Neural cell (in vitro differentiated cells): ENCODE measurements at regions not wholly inside any gene's neighbourhood (a gene's known extent, or its start where the extent isn't known, plus 50 kb on each side); places are given as distances from the start of the nearest gene placed in this dataset.
"Not testable (repeated sequence)": the region's sequence is repeated elsewhere in the genome, so short reads cannot be mapped to it uniquely, and the experiment has no call there.

Experiments used
- CTCF ChIP-seq: fragments of 450-650 bp; IDR thresholded peaks from 2 replicates; pipeline ENCODE4 v1.5.1; 2014; ENCODE audit warnings: antibody characterized with exemption, mild to moderate bottlenecking, moderate library complexity; ENCODE audit not compliant: poor library complexity, severe bottlenecking
- EP300 ChIP-seq: fragments of 450-650 bp; conservative IDR thresholded peaks from 2 replicates; pipeline ENCODE4 v1.6.1; 2014; ENCODE audit warnings: antibody characterized with exemption, mild to moderate bottlenecking, moderate library complexity; ENCODE audit not compliant: poor library complexity, severe bottlenecking
- EZH2 ChIP-seq: fragments of 200-600, 300-800 bp; shearing (Covaris generic), sonication (generic); IDR thresholded peaks from 2 replicates; pipeline ENCODE4 v1.6.1; 2014; ENCODE audit warnings: antibody characterized with exemption, low read length, borderline replicate concordance, mild to moderate bottlenecking; ENCODE audit not compliant: insufficient read depth, poor library complexity, severe bottlenecking
- MXI1 ChIP-seq: fragments of 450-650 bp; conservative IDR thresholded peaks from 2 replicates; pipeline ENCODE4 v1.6.1; 2014; ENCODE audit warnings: antibody characterized with exemption, mild to moderate bottlenecking; ENCODE audit not compliant: poor library complexity, severe bottlenecking
- POLR2AphosphoS5 ChIP-seq: IDR thresholded peaks from 2 replicates; pipeline ENCODE4 v1.6.1; 2012
- RAD21 ChIP-seq: fragments of 450-650 bp; conservative IDR thresholded peaks from 2 replicates; pipeline ENCODE4 v1.6.1; 2014; ENCODE audit warnings: antibody characterized with exemption, mild to moderate bottlenecking, moderate library complexity
- REST ChIP-seq: IDR thresholded peaks from 2 replicates; pipeline ENCODE4 v1.6.1; 2012; ENCODE audit warnings: borderline replicate concordance
- SMC3 ChIP-seq: fragments of 450-650 bp; conservative IDR thresholded peaks from 2 replicates; pipeline ENCODE4 v1.6.1; 2014; ENCODE audit warnings: antibody characterized with exemption, mild to moderate bottlenecking, moderate library complexity; ENCODE audit not compliant: poor library complexity
- TAF1 ChIP-seq: IDR thresholded peaks from 2 replicates; pipeline ENCODE4 v1.6.1; 2012; ENCODE audit warnings: low read depth

DNA sequence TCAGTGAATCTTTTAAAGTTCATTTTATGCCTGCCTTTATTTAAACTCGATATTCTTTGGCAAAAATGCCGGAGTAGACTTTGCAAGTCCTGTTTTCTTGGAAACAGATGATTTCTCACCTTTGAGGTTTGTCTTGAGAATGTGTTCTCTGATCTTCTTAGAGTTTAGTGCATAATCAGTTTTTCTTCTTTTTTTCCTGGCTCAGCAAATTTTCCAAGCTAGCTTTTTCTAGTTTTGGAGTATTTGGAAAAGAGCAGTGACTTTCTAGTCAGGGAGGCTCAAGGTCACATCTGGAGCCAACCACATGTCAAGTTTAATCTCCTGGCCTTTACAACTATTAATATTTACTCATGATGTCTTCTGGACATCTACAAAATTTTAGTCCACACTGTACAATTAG, 403.2 kb upstream of the FRG2C start:
- TF ChIP-seq CTCF, EZH2, MXI1, TAF1, POLR2AphosphoS5, REST, EP300, RAD21, SMC3: not testable (repeated sequence)
